Central memory CD4-positive, alpha-beta T cell (primary cell): ENCODE measurements at regions not wholly inside any gene's neighbourhood (a gene's known extent, or its start where the extent isn't known, plus 50 kb on each side); places are given as distances from the start of the nearest gene placed in this dataset.
"Not testable (repeated sequence)": the region's sequence is repeated elsewhere in the genome, so short reads cannot be mapped to it uniquely, and the experiment has no call there.

Source experiments
- DNase-seq: peaks from one replicate; pipeline ENCODE4 v3.0.0; 2022

GRCh38 chr10:81498011-81498551 is 376.9 kb upstream of the NRG3 start:
- no peak for DNase-seq

- no peak for DNase-seq
Measured at GRCh38 chr10:81502677-81503359, 372.2 kb upstream of the NRG3 start.

DNA sequence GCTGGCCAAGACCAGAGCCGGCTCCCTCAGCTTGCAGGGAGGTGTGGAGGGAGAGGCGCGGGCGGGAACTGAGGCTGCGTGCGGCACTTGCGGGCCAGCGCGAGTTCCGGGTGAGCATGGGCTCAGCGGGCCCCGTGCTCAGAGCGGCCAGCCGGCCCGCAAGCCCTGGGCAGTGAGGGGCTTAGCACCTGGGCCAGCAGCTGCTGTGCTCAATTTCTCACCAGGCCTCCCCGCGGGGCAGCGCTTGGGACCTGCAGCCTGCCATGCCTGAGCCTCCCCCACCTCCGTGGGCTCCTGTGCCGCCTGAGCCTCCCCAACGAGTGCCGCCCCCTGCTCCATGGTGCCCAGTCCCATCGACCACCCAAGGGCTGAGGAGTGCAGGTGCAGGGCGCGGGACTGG is 369.2 kb upstream of the NRG3 start:
- not testable (repeated sequence) for DNase-seq

- DNase-seq = no peak
Measured at GRCh38 chr10:81514811-81515210, 360.2 kb upstream of the NRG3 start.

GRCh38 chr10:81520688-81521087 is 354.3 kb upstream of the NRG3 start:
- no peak for DNase-seq

GRCh38 chr10:81524467-81524866 is 350.5 kb upstream of the NRG3 start:
- DNase-seq = no peak

DNA sequence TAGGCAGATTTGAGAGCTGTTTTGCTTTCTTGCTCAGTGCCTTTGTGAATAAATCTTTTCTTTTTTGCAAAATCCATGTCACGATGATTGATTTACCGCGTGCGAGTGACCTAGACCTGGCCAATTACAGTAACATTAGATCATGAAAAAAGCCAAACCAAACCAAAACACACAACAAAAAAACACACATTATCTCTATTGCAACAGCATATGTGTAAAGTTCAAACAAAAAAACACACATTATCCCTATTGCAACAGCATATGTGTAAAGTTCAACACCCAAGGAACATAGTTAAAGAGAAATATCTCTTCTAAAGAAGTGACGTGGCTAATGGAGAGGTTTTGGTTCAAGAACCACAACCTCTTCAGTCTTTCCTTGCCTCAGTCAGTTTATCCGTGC is 342.6 kb upstream of the NRG3 start:
- DNase-seq = no peak

DNA sequence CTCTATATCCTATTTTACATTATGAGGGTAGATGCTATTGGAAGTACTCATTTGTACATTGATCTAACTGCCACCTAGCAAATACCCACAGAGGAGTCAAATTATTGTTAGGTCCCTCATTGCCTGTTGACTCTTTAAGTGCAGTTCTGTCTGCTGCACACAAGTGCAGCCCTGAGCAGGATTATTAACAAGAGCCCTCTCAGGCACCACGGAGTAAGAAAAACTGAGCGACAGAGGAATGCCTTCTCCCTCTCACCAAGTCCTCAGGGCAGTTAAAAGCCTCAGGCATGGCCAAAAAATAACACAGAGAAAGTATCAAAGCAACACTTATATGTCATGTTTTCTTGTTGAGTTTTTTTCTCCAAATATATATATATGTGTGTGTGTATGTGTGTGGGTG is 340.0 kb upstream of the NRG3 start:
- no peak for DNase-seq

DNA sequence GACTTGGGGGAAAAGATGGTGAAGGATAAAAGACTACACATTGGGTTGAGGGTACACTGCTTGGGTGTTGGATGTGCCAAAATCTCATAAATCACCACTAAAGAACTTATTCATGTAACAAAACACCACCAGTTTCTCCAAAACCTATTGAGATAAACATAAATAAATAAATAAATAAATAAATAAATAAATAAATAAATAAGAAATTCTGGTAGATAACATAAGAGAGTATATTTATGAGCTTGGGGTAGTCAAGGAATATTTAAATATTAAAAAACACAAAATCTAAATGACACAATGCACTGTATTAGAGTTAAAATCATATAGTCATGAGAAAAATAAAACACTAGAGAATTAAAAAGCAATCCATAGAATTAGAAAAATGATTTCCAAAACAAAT is 333.5 kb upstream of the NRG3 start:
- no peak for DNase-seq

DNA sequence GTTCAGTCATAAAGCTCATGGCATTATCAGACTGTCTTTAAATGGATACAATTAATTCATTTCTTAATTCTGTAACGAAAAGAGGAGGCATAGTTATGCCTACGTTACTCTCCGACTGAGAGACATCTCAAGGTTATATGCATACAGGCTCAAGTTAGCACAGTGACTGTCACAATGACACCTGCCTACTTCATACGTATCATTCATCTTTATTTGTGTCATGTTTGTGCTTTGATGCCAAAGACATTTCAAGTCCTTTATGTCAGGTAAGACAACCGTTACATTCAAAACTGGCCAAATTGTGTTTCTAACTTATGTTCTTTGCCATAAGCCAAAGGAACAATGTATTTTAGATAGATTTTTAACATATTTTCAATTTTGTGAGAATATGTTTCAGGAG is 328.8 kb upstream of the NRG3 start:
- DNase-seq = no peak

DNA sequence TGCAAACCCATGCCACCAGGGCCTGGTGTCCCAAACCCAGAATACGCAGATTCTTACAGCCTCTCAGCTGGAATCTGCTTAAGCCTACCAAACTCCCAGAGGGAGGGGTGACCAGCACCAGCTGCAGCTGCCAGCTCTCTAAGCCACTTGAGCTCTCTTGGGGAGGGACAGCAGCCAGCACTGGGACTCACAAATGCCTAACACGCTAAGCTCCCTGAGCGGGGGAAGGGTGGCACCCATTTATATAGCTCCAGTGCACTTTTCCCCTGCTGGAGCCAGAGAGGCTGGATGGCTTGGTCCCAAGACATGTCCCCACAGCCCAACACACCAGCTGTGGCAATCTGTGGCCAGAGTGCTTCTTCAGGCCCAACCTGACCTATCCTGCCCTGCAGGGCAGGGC is 326.8 kb upstream of the NRG3 start:
- no peak for DNase-seq

GRCh38 chr10:81564143-81564542 is 310.9 kb upstream of the NRG3 start:
- DNase-seq = no peak

DNA sequence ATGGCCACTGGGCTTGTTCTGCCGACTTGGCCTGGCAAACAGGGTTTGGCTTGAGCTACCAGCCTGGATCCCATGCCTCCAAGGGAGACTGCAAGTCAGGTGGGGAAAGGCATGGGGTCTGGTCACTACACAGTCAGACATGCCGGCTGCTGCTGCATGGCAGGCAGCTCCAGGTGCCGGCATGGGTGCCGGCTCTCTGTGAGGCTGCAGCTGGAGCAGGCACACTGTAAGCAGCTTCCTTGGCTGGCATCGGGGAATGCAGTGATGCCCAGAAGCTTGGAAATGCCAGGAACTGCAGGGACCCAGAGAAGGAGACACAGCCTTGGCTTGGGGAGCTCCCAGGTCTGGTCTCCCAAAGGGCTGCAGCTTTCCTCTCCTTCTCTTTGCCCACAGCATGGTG is 305.5 kb upstream of the NRG3 start:
- no peak for DNase-seq

GRCh38 chr10:81570349-81570748 is 304.6 kb upstream of the NRG3 start:
- DNase-seq = no peak

GRCh38 chr10:81570878-81571794 is 303.9 kb upstream of the NRG3 start:
- DNase-seq = no peak

GRCh38 chr10:81575036-81575435 is 300.0 kb upstream of the NRG3 start:
- no peak for DNase-seq

DNA sequence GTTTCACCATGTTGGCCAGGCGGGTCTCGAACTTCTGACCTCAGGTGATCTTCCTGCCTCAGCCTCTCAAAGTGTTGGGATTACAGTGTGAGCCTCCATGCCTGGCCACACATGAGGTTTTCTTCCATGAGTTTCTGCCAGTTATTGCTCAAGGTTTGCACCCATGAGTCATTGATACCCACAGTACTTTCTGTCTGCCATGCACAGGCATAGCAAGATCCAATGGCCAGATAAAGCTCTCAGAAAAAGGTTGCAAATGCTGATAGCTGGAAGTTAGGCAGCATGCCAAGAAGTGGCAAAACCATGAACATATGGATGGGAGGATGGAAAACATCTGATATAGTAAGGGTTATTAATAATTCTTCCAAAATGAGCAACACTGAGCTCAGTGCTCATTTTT is 298.7 kb upstream of the NRG3 start:
- DNase-seq = no peak

DNA sequence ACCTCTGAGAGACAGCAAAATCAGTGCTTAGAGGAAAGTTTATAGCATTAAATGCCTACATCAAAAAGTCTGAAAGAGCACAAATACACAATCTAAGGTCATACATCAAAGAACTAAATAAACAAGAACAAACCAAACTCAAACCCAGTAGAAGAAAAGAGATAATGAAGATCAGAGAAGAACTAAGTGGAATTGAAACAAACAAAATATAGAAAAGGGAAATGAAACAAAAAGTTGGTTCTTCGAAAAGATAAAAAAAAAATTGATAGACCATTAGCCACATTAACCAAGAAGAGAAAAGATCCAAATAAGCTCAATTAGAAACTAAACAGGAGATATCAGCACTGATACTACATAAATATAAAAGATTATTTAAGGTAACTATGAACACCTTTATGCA is 280.0 kb upstream of the NRG3 start:
- no peak for DNase-seq

DNA sequence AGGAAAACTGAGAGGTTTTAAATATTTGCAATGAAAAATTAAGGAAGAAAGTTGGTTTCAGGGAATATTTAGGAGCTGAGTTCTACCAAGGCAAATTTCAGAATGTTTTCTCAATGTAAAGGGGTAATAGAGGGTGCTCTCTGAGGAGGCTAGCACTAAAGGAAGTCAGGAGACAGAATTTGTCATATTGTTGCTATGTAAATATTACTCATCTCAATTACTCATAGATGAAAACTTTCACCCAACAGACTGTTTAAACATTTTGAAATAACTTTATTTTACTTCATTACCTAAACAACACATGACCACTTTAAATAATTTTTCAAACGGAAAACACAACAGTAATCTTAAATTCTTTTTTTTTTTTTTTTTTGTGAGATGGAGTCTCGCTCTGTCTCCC is 274.8 kb upstream of the NRG3 start:
- DNase-seq = no peak

GRCh38 chr10:81603106-81603620 is 271.8 kb upstream of the NRG3 start:
- no peak for DNase-seq

DNA sequence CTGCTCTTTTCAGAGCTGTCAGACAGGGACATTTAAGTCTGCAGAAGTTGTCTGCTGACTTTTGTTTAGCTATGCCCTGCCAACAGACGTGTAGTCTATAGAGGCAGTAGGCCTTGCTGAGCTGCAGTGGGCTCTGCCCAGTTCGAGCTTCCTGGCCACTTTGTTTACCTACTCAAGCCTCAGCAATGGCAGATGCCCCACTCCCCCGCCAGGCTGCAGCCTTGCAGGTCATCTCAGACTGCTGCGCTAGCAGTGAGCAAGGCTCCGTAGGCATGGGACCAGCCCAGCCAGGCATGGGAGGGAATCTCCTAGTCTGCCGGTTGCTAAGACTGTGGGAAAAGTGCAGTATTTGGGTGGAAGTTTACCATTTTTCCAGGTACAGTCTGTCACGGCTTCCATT is 230.5 kb upstream of the NRG3 start:
- DNase-seq = not testable (repeated sequence)

- no peak for DNase-seq
Measured at GRCh38 chr10:81655986-81656385, 219.0 kb upstream of the NRG3 start.

DNA sequence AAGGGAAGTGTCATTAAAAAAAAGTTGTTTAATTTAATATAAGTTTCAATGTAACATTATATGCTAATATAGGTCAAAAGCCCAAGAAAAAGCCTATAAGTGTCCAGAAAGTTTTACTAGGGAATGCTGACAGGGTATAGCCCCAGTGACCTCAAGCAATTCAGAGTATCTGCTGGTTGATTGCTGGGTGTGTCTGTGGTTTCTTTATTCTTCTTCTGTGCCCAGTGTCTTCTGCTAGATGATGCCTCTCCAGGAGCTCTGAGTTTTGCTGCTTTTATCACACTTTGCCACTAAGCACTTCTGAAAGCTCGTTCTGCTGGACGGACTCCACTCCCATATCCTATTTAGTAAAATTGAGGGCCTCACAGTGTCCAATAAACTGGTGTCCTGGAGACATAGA is 212.2 kb upstream of the NRG3 start:
- DNase-seq = no peak

GRCh38 chr10:81664800-81665199 is 210.2 kb upstream of the NRG3 start:
- not testable (repeated sequence) for DNase-seq
